ENCODE measurements at regions not wholly inside any gene's neighbourhood (a gene's known extent, or its start where the extent isn't known, plus 50 kb on each side); places are given as distances from the start of the nearest gene placed in this dataset.
"Not testable (repeated sequence)": the region's sequence is repeated elsewhere in the genome, so short reads cannot be mapped to it uniquely, and the experiment has no call there.

DNA sequence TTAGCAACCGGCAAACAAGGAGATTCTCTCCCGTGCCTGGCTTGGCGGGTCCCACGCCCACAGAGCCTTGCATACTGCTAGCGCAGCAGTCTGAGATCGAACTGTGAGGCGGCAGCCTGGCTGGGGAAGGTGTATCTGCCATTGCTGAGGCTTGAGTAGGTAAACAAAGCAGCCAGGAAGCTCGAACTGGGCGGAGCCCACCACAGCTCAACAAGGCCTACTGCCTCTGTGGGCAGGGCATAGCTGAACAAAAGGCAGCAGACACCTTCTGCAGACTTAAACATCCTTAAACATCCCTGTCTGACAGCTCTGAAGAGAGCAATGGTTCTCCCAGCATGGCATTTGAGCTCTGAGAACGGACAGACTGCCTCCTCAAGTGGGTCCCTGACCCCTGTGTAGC, 58.8 kb upstream of the ZNF800 start:
- not testable (repeated sequence) for H3K27me3 ChIP-seq (replicated peaks; ENCODE audit: control insufficient read depth, insufficient read depth, low read length, poor library complexity, severe bottlenecking); H3K4me3 ChIP-seq (ENCODE audit: insufficient read depth, low read depth, low read length, poor library complexity, severe bottlenecking); H3K9me3 ChIP-seq (ENCODE audit: control insufficient read depth, low read length); H3K36me3 ChIP-seq (ENCODE audit: control insufficient read depth, insufficient read depth, low read length); H3K27ac ChIP-seq (ENCODE audit: insufficient read depth, low read length, poor library complexity, severe bottlenecking); DNase-seq; H3K4me1 ChIP-seq (ENCODE audit: control insufficient read depth, insufficient read depth, low read length, poor library complexity, severe bottlenecking)

DNA sequence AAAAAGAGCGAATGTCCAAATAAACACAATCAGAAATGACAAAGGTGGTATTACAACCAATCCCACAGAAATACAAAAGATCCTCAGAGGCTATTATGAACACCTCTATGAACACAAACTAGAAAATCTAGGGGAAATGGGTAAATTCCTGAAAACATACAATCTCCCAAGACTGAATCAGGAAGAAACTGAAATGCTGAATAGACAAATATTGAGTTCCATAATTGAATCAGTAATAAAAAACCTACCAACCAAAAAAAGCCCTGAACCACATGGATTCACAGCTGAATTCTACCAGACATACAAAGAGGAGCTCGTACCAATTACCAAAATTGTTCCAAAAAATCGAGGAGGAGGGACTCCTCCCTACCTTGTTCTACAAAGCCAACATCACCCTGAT, 56.1 kb upstream of the ZNF800 start:
- no peak overlapping the region for H3K4me3 ChIP-seq (ENCODE audit: insufficient read depth, low read depth, low read length, poor library complexity, severe bottlenecking)
- DNase-seq: no peak
- H3K9me3 ChIP-seq (ENCODE audit: control insufficient read depth, low read length): peaks cover 13% of the 10 kb centered on the region
- no peak overlapping the region for H3K27ac ChIP-seq (ENCODE audit: insufficient read depth, low read length, poor library complexity, severe bottlenecking)
- peaks cover 7% of the 10 kb centered on the region for H3K4me1 ChIP-seq (ENCODE audit: control insufficient read depth, insufficient read depth, low read length, poor library complexity, severe bottlenecking)
- H3K27me3 ChIP-seq (replicated peaks; ENCODE audit: control insufficient read depth, insufficient read depth, low read length, poor library complexity, severe bottlenecking): no peaks in the 10 kb centered on the region
- H3K36me3 ChIP-seq (ENCODE audit: control insufficient read depth, insufficient read depth, low read length): no peaks in the 10 kb centered on the region

DNA sequence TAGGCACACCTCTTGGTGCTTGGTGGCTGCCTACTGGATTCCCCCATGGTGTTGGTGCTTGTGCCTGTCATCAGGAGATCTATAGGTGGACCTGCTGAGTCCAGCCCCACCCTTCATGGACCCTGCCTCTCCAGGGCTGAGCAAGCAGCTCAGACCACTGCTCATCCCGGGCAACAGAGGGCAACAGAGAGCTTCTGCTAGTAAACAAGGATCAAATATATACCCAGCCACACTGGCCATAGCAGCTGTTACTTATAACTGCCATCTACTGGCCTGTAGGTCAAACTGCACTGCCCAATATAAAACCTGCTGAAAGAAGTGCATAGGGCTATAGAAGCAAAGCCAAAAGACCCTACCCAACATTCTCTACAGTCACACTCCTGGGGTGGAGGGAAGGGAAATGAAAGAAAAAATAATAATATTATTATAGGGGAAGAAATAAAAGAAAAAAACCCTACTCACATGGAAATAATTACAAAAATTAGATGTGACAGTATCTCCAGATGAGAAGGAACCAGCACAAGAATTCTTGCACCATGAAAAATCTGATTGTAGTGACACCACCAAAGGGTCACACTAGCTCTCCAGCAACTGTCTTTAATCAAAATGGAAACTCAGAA, 54.9 kb upstream of the ZNF800 start:
- DNase-seq: peak in 2 of 3 donors; percentile 12 to 27
- H3K4me3 ChIP-seq (ENCODE audit: insufficient read depth, low read depth, low read length, poor library complexity, severe bottlenecking): no peak overlapping the region
- H3K4me1 ChIP-seq (ENCODE audit: control insufficient read depth, insufficient read depth, low read length, poor library complexity, severe bottlenecking): peaks cover 7% of the 10 kb centered on the region
- no peak overlapping the region for H3K27ac ChIP-seq (ENCODE audit: insufficient read depth, low read length, poor library complexity, severe bottlenecking)
- peaks cover 13% of the 10 kb centered on the region for H3K9me3 ChIP-seq (ENCODE audit: control insufficient read depth, low read length)
- H3K36me3 ChIP-seq (ENCODE audit: control insufficient read depth, insufficient read depth, low read length): no peaks in the 10 kb centered on the region
- H3K27me3 ChIP-seq (replicated peaks; ENCODE audit: control insufficient read depth, insufficient read depth, low read length, poor library complexity, severe bottlenecking): no peaks in the 10 kb centered on the region

DNA sequence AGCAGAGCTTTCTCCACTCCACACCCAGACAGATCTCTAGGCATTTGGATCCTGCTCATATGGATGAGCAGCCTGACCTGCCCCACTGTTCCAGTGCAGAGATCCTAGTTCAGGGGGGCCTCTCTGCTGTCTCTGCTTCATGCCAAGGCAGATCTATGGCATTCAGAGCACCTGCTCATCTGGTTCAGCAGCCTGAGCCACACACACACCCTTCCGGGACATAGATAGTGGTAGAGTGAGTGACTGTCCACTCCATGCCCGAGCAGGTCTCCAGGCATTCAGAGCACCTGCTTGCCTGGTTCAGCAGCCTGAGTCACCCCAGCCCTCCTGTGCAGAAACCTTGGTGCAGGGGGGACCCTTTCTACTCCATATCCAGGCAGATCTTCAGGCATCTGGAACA, 54.3 kb upstream of the ZNF800 start:
- DNase-seq: no peak
- Histone ChIP-seq H3K4me1 (ENCODE audit: control insufficient read depth, insufficient read depth, low read length, poor library complexity, severe bottlenecking) (peaks cover 7% of the 10 kb centered on the region), H3K27ac (ENCODE audit: insufficient read depth, low read length, poor library complexity, severe bottlenecking) (no peak overlapping the region), H3K36me3 (ENCODE audit: control insufficient read depth, insufficient read depth, low read length) (no peaks in the 10 kb centered on the region), H3K27me3 (replicated peaks; ENCODE audit: control insufficient read depth, insufficient read depth, low read length, poor library complexity, severe bottlenecking) (no peaks in the 10 kb centered on the region), H3K9me3 (ENCODE audit: control insufficient read depth, low read length) (peaks cover 13% of the 10 kb centered on the region), H3K4me3 (ENCODE audit: insufficient read depth, low read depth, low read length, poor library complexity, severe bottlenecking) (no peak overlapping the region)

Data from effector memory CD4-positive, alpha-beta T cell (primary cell).